Nephron (organoid): ENCODE measurements at regions not wholly inside any gene's neighbourhood (a gene's known extent, or its start where the extent isn't known, plus 50 kb on each side); places are given as distances from the start of the nearest gene placed in this dataset.

ENCODE experiments used
- H3K27ac Mint-ChIP-seq, 3 experiments: 2 replicates each; pipeline ENCODE4 v1.8.0; 2020; ENCODE audit warnings: mixed read lengths in 3 of 3, mild to moderate bottlenecking in 2 of 3, moderate library complexity in 1 of 3
- H3K27me3 Mint-ChIP-seq: 2 replicates; pipeline ENCODE4 v1.8.0; 2021; ENCODE audit warnings: low read depth, mild to moderate bottlenecking, moderate library complexity, mixed read lengths
- H3K36me3 Mint-ChIP-seq: 2 replicates; pipeline ENCODE4 v1.8.0; 2020; ENCODE audit warnings: low read depth, mixed read lengths
- H3K4me1 Mint-ChIP-seq: 2 replicates; pipeline ENCODE4 v1.8.0; 2020; ENCODE audit warnings: mixed read lengths
- H3K4me3 Mint-ChIP-seq, 3 experiments: 2 replicates each; pipeline ENCODE4 v1.8.0; 2020; ENCODE audit warnings: mild to moderate bottlenecking in 3 of 3, mixed read lengths in 3 of 3, moderate library complexity in 2 of 3
- H3K9me3 Mint-ChIP-seq: 2 replicates; pipeline ENCODE4 v1.8.0; 2020; ENCODE audit warnings: mixed read lengths
- CTCF ChIP-seq, 3 experiments: fragments of 200-600 bp; sonication (generic); IDR thresholded peaks; one replicate each; pipeline ENCODE4 v1.5.0; 2021; ENCODE audit warnings: antibody characterized with exemption in 3 of 3; ENCODE audit not compliant: unreplicated experiment in 3 of 3

- Mint-ChIP-seq H3K4me1 (peaks cover 61% of the 10 kb centered on the region), H3K36me3 (no peaks in the 10 kb centered on the region), H3K27ac (peak overlapping the region in 2 of 3 experiments; percentile 4 to 69), H3K27me3 (peaks cover 13% of the 10 kb centered on the region), H3K9me3 (no peaks in the 10 kb centered on the region), H3K4me3 (no peak overlapping the region)
- TF ChIP-seq CTCF (IDR thresholded peaks at IDR 0.05; ENCODE audit: unreplicated experiment in 3 of 3), result no peak
Measured at GRCh38 chr5:138653502-138653901, 78.3 kb upstream of the HSPA9 start.

GRCh38 chr5:138651767-138652117 lies 76.5 kb upstream of the HSPA9 start:
- H3K27me3 Mint-ChIP-seq, result peaks cover 8% of the 10 kb centered on the region
- peak overlapping the region in 1 of 3 experiments; percentile 28 for H3K4me3 Mint-ChIP-seq
- H3K9me3 Mint-ChIP-seq, result no peaks in the 10 kb centered on the region
- peaks cover 73% of the 10 kb centered on the region for H3K4me1 Mint-ChIP-seq
- H3K27ac Mint-ChIP-seq, result peak overlapping the region; percentile 33 to 81 (median 53)
- H3K36me3 Mint-ChIP-seq, result no peaks in the 10 kb centered on the region
- no peak for TF ChIP-seq CTCF (IDR thresholded peaks at IDR 0.05; ENCODE audit: unreplicated experiment in 3 of 3)

- H3K36me3 Mint-ChIP-seq, result no peaks in the 10 kb centered on the region
- no peak for TF ChIP-seq CTCF (IDR thresholded peaks at IDR 0.05; ENCODE audit: unreplicated experiment in 3 of 3)
- peak overlapping the region in 1 of 3 experiments; percentile 28 for H3K4me3 Mint-ChIP-seq
- peaks cover 77% of the 10 kb centered on the region for H3K4me1 Mint-ChIP-seq
- H3K9me3 Mint-ChIP-seq, result no peaks in the 10 kb centered on the region
- peak overlapping the region; percentile 33 to 81 (median 53) for H3K27ac Mint-ChIP-seq
- H3K27me3 Mint-ChIP-seq, result peaks cover 7% of the 10 kb centered on the region
Measured at GRCh38 chr5:138651058-138651766, 76.0 kb upstream of the HSPA9 start.

- H3K4me3 Mint-ChIP-seq, result no peak overlapping the region
- H3K4me1 Mint-ChIP-seq, result peaks cover 81% of the 10 kb centered on the region
- peaks cover 5% of the 10 kb centered on the region for H3K27me3 Mint-ChIP-seq
- no peak for TF ChIP-seq CTCF (IDR thresholded peaks at IDR 0.05; ENCODE audit: unreplicated experiment in 3 of 3)
- H3K36me3 Mint-ChIP-seq, result no peaks in the 10 kb centered on the region
- no peaks in the 10 kb centered on the region for H3K9me3 Mint-ChIP-seq
- H3K27ac Mint-ChIP-seq, result peak overlapping the region; percentile 12 to 77 (median 33)
Measured at GRCh38 chr5:138650196-138650595, 75.0 kb upstream of the HSPA9 start.

- Mint-ChIP-seq H3K36me3 (no peaks in the 10 kb centered on the region), H3K27ac (peak overlapping the region; percentile 12 to 91 (median 77))
Measured at GRCh38 chr5:138649775-138650174, 74.6 kb upstream of the HSPA9 start.

More at GRCh38 chr5:138649775-138650174, 74.6 kb upstream of the HSPA9 start:
- Mint-ChIP-seq H3K9me3 (no peaks in the 10 kb centered on the region), H3K4me3 (no peak overlapping the region), H3K27me3 (peaks cover 3% of the 10 kb centered on the region), H3K4me1 (peaks cover 81% of the 10 kb centered on the region)
- no peak for TF ChIP-seq CTCF (IDR thresholded peaks at IDR 0.05; ENCODE audit: unreplicated experiment in 3 of 3)
